ENCODE measurements at regions not wholly inside any gene's neighbourhood (a gene's known extent, or its start where the extent isn't known, plus 50 kb on each side); places are given as distances from the start of the nearest gene placed in this dataset.

DNA sequence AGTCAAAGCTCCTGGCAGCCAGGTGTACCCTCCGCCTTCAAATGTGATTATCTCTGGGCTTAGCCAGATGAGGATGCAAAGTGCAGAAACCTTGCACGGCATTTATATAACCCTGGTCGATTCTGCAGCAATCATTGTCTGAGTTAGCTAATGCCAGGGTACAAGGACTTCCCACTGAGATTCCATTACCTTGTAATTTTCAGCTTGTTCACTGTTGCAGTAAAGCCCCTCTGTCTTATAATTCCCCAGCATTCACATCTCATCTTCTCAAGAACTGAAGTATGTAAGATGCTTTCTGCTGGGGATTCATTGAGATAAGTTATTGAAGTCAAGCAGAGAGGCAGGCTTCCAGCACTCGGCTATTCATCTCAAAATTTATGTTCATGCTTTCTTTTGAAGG, 1090.6 kb upstream of the AUTS2 start:
- H2BK20ac ChIP-seq (ENCODE audit: low read length), result no peak overlapping the region
- TF ChIP-seq JUN (IDR thresholded peaks at IDR 0.05; ENCODE audit: low read depth, low read length) (no peak), SP1 (IDR thresholded peaks at IDR 0.05; ENCODE audit: low read depth, low read length) (no peak), CREB1 (IDR thresholded peaks at IDR 0.05) (no peak), SUZ12 (IDR thresholded peaks at IDR 0.05; ENCODE audit: low read length) (no peak), SIX5 (IDR thresholded peaks at IDR 0.05; ENCODE audit: low read depth, low read length) (no peak), NANOG (IDR thresholded peaks at IDR 0.05; ENCODE audit: insufficient read depth, low read depth, low read length, poor library complexity, severe bottlenecking) (no peak), SP2 (IDR thresholded peaks at IDR 0.05; ENCODE audit: low read length) (no peak), HDAC6 (IDR thresholded peaks at IDR 0.05; ENCODE audit: low read depth, low read length) (no peak), TEAD4 (IDR thresholded peaks at IDR 0.05; ENCODE audit: low read depth, low read length) (no peak), EP300 (IDR thresholded peaks at IDR 0.05; ENCODE audit: borderline replicate concordance in 1 of 2, low read depth in 2 of 2, low read length in 2 of 2) (no peak), ASH2L (IDR thresholded peaks at IDR 0.05; ENCODE audit: low read length) (no peak)
- no peaks in the 10 kb centered on the region for H4K20me1 ChIP-seq (replicated peaks in 1 of 2; ENCODE audit: control insufficient read depth in 1 of 2, insufficient read depth in 2 of 2, low read length in 2 of 2)
- H3K23me2 ChIP-seq (ENCODE audit: low read depth, low read length), result no peaks in the 10 kb centered on the region; the same call in 1 of the 2 replicates
- peaks cover 0 to 5% of the 10 kb centered on the region in 2 experiments; a peak in 1 of 4 replicates for H3K9me3 ChIP-seq (ENCODE audit: insufficient read depth in 2 of 2, low read depth in 1 of 2, low read length in 1 of 2)
- no peak overlapping the region for H4K5ac ChIP-seq (ENCODE audit: insufficient read length, low read depth, low read length)
- H3K14ac ChIP-seq (ENCODE audit: insufficient read length), result no peak overlapping the region
- no peak overlapping the region for H3K18ac ChIP-seq (ENCODE audit: extremely low read depth, low read length)
- H3K79me1 ChIP-seq (ENCODE audit: low read depth, low read length), result no peaks in the 10 kb centered on the region
- no peak overlapping the region for H3K4ac ChIP-seq (replicated peaks; ENCODE audit: insufficient read length, low read depth, low read length)
- H2BK120ac ChIP-seq (replicated peaks; ENCODE audit: low read depth, low read length), result no peak overlapping the region
- CTCF ChIA-PET (ENCODE audit: partially characterized antibody), result no interaction called here
- H4K8ac ChIP-seq (ENCODE audit: extremely low read depth, insufficient read depth, low read length), result no peak overlapping the region
- no peaks in the 10 kb centered on the region for H3K79me2 ChIP-seq (ENCODE audit: control insufficient read depth in 1 of 2, insufficient read depth in 2 of 2, low read length in 2 of 2)
- H3K36me3 ChIP-seq (ENCODE audit: control insufficient read depth in 2 of 4, insufficient read depth in 4 of 4, low read length in 3 of 4), result no peaks in the 10 kb centered on the region
- no peak overlapping the region for H2BK15ac ChIP-seq (ENCODE audit: low read length)
- DNase-seq (ENCODE audit: low read depth in 1 of 2, low spot score in 2 of 2) (no peak), FAIRE-seq (no peak)
- no peak overlapping the region for H2AFZ ChIP-seq (ENCODE audit: low read length)
- H3K4me1 ChIP-seq (replicated peaks in 1 of 4; ENCODE audit: control insufficient read depth in 3 of 4, insufficient read depth in 4 of 4, low read length in 3 of 4), result peaks cover 1 to 6% (median 5%) of the 10 kb centered on the region in 4 experiments; a peak in 4 of 7 replicates
- H2BK12ac ChIP-seq (ENCODE audit: low read depth, low read length), result no peak overlapping the region
- no peak overlapping the region for H3K4me2 ChIP-seq (ENCODE audit: insufficient read depth in 1 of 2, low read depth in 2 of 2, low read length in 2 of 2)
- H3K23ac ChIP-seq (ENCODE audit: insufficient read length), result no peak overlapping the region
- WGBS, 2 experiments (ENCODE audit: extremely low coverage in 1 of 2, insufficient coverage in 1 of 2, insufficient read length in 1 of 2, insufficient replicate concordance in 2 of 2, low coverage in 1 of 2, low lambda C conversion rate in 2 of 2, missing lambda C conversion rate in 1 of 2), result 86% methylated on average over 4 of the region's 4 CpGs; no CpG with 5 or more reads in 1 of the 2 experiments
- H3K56ac ChIP-seq (replicated peaks; ENCODE audit: insufficient read length, low read depth, low read length), result no peak overlapping the region
- H4K91ac ChIP-seq (replicated peaks; ENCODE audit: insufficient read length, low read length), result no peak overlapping the region
- H3K4me3 ChIP-seq (ENCODE audit: extremely low read depth in 1 of 4, insufficient read depth in 2 of 4, low read depth in 3 of 4, low read length in 4 of 4), result no peak overlapping the region
- POLR2A ChIA-PET (ENCODE audit: partially characterized antibody), result no interaction called here
- H2BK5ac ChIP-seq (ENCODE audit: low read depth, low read length), result no peak overlapping the region
- no peak overlapping the region for H3K27ac ChIP-seq (ENCODE audit: low read depth, low read length)
- H2AK5ac ChIP-seq (ENCODE audit: low read depth, low read length), result no peak overlapping the region
- no peaks in the 10 kb centered on the region for H3K27me3 ChIP-seq (replicated peaks in 1 of 4; ENCODE audit: control insufficient read depth in 3 of 4, extremely low read depth in 1 of 4, insufficient read depth in 3 of 4, low read length in 3 of 4)
- no peak overlapping the region for H3K9ac ChIP-seq (replicated peaks in 1 of 4; ENCODE audit: extremely low read depth in 1 of 4, low read depth in 3 of 4, low read length in 3 of 4)

Measured in H1 (cell line).